ENCODE measurements at regions not wholly inside any gene's neighbourhood (a gene's known extent, or its start where the extent isn't known, plus 50 kb on each side); places are given as distances from the start of the nearest gene placed in this dataset.

- TF ChIP-seq EZH2 (IDR thresholded peaks at IDR 0.05; ENCODE audit: borderline replicate concordance, insufficient read depth, low read depth, low read length, poor library complexity, severe bottlenecking) (no peak), CTCF (IDR thresholded peaks at IDR 0.05) (no peak)
Observed at GRCh38 chr2:144249035-144249637, 270.8 kb downstream of the ZEB2 start.
